ENCODE measurements at regions not wholly inside any gene's neighbourhood (a gene's known extent, or its start where the extent isn't known, plus 50 kb on each side); places are given as distances from the start of the nearest gene placed in this dataset.

GRCh38 chr14:86942936-86943335, 1050.0 kb downstream of the GALC start:
- Histone ChIP-seq H3K9me3 (replicated peaks; ENCODE audit: control insufficient read depth, insufficient read depth, low read length) (peaks cover 5% of the 10 kb centered on the region), H2AFZ (ENCODE audit: low read depth, low read length) (no peak overlapping the region), H3K4me1 (ENCODE audit: control insufficient read depth, extremely low read depth, insufficient read depth, low read length) (no peaks in the 10 kb centered on the region), H3K79me2 (ENCODE audit: control insufficient read depth, insufficient read depth, low read length) (no peaks in the 10 kb centered on the region), H3K27me3 (ENCODE audit: control insufficient read depth in 2 of 2, insufficient read depth in 2 of 2, low read length in 2 of 2) (no peaks in the 10 kb centered on the region), H3K36me3 (ENCODE audit: control insufficient read depth in 2 of 2, extremely low read depth in 1 of 2, insufficient read depth in 2 of 2, low read length in 2 of 2) (no peaks in the 10 kb centered on the region), H3K27ac (ENCODE audit: insufficient read depth, low read depth, low read length) (no peak overlapping the region), H3K9ac (replicated peaks; ENCODE audit: extremely low read depth, insufficient read depth, low read length) (no peak overlapping the region), H3K4me2 (ENCODE audit: insufficient read depth, low read length) (no peak overlapping the region), H3K9me1 (replicated peaks; ENCODE audit: control insufficient read depth, extremely low read depth, insufficient read depth, low read length) (no peaks in the 10 kb centered on the region), H3K4me3 (replicated peaks in 1 of 3; ENCODE audit: insufficient read depth in 1 of 3, low read depth in 1 of 3, low read length in 3 of 3) (no peak overlapping the region), H4K20me1 (replicated peaks; ENCODE audit: control insufficient read depth, extremely low read depth, insufficient read depth, low read length) (no peaks in the 10 kb centered on the region)
- ChIA-PET CTCF (no interaction called here), POLR2A (no interaction called here)
- intact Hi-C loops (cut with micrococcal nuclease) (no loop called here), dilution Hi-C loops (cut with MboI; ENCODE audit: extremely low pct_ligation_motif_present, low sequenced_read_pairs) (no loop called here)
- FAIRE-seq (no peak), DNase-seq (ENCODE audit: low read depth, low spot score) (no peak)
- no peak for TF ChIP-seq JUN (IDR thresholded peaks at IDR 0.05; ENCODE audit: borderline replicate concordance, insufficient read depth, insufficient read length, low read depth)
- TF ChIP-seq GATA2 (IDR thresholded peaks at IDR 0.05; ENCODE audit: insufficient read depth, insufficient read length, low read depth, low read length) = no peak
- no peak for TF ChIP-seq CTCF (IDR thresholded peaks at IDR 0.05; ENCODE audit: extremely low read depth in 1 of 2, insufficient read depth in 1 of 2, low read depth in 1 of 2, low read length in 2 of 2)
- no peak for TF ChIP-seq POLR2A (IDR thresholded peaks at IDR 0.05; ENCODE audit: low read depth, low read length)
- TF ChIP-seq FOS (IDR thresholded peaks at IDR 0.05; ENCODE audit: borderline replicate concordance, insufficient read depth, low read length) = no peak
- TF ChIP-seq MYC (IDR thresholded peaks at IDR 0.05; ENCODE audit: low read depth, low read length) = no peak
- TF ChIP-seq EZH2 (IDR thresholded peaks at IDR 0.05; ENCODE audit: borderline replicate concordance, low read depth, low read length, severe bottlenecking) = no peak
- no peak for TF ChIP-seq POLR2AphosphoS5 (IDR thresholded peaks at IDR 0.05; ENCODE audit: insufficient read depth, low read depth, low read length)
- no peak for TF ChIP-seq MAX (IDR thresholded peaks at IDR 0.05; ENCODE audit: insufficient read depth, insufficient read length)
- no TSS peak for BruUV-seq (replicated peaks)
